ENCODE measurements at regions not wholly inside any gene's neighbourhood (a gene's known extent, or its start where the extent isn't known, plus 50 kb on each side); places are given as distances from the start of the nearest gene placed in this dataset.

- no peak for TF ChIP-seq CTCF (IDR thresholded peaks at IDR 0.05; ENCODE audit: extremely low read depth in 1 of 2, insufficient read depth in 1 of 2, low read depth in 1 of 2, low read length in 2 of 2)
- TF ChIP-seq POLR2A (IDR thresholded peaks at IDR 0.05; ENCODE audit: low read depth, low read length) = no peak
- no peak for TF ChIP-seq POLR2AphosphoS5 (IDR thresholded peaks at IDR 0.05; ENCODE audit: insufficient read depth, low read depth, low read length)
- no peak for TF ChIP-seq EZH2 (IDR thresholded peaks at IDR 0.05; ENCODE audit: borderline replicate concordance, low read depth, low read length, severe bottlenecking)
- no peak for TF ChIP-seq MAX (IDR thresholded peaks at IDR 0.05; ENCODE audit: insufficient read depth, insufficient read length)
- TF ChIP-seq FOS (IDR thresholded peaks at IDR 0.05; ENCODE audit: borderline replicate concordance, insufficient read depth, low read length) = no peak
- no peak for TF ChIP-seq MYC (IDR thresholded peaks at IDR 0.05; ENCODE audit: low read depth, low read length)
- TF ChIP-seq GATA2 (IDR thresholded peaks at IDR 0.05; ENCODE audit: insufficient read depth, insufficient read length, low read depth, low read length) = no peak
These were observed 240.0 kb downstream of the SMARCA2 start for GRCh38 chr9:2255128-2255527.
